OCI-LY7 (cell line): ENCODE measurements at regions not wholly inside any gene's neighbourhood (a gene's known extent, or its start where the extent isn't known, plus 50 kb on each side); places are given as distances from the start of the nearest gene placed in this dataset.

Source experiments
- CTCF ChIP-seq: fragments of 200-600 bp; sonication (generic); conservative IDR thresholded peaks from 2 replicates; pipeline ENCODE4 v1.5.1; 2014; ENCODE audit warnings: mild to moderate bottlenecking, antibody characterized with exemption, low read length, moderate library complexity, mixed read lengths
- EZH2phosphoT487 ChIP-seq: fragments of 200-600 bp; sonication (generic); IDR thresholded peaks from 2 replicates; pipeline ENCODE4 v1.6.1; 2018; ENCODE audit warnings: low read depth, borderline replicate concordance, mild to moderate bottlenecking, mixed run types, antibody characterized with exemption, low read length, moderate library complexity, mixed read lengths

GRCh38 chr7:124542476-124542875 lies 223.1 kb downstream of the GPR37 start:
- TF ChIP-seq CTCF, result no peak
- TF ChIP-seq EZH2phosphoT487, result no peak
